Astrocyte of the spinal cord (primary cell): ENCODE measurements at regions not wholly inside any gene's neighbourhood (a gene's known extent, or its start where the extent isn't known, plus 50 kb on each side); places are given as distances from the start of the nearest gene placed in this dataset.
"Not testable (repeated sequence)": the region's sequence is repeated elsewhere in the genome, so short reads cannot be mapped to it uniquely, and the experiment has no call there.

ENCODE experiments used
- DNase-seq: peaks from one replicate; pipeline ENCODE4 v3.0.0; 2011; ENCODE audit warnings: low read depth, low spot score
- H3K4me3 ChIP-seq: 2 replicates; pipeline ENCODE4 v1.5.1; 2011; ENCODE audit warnings: low read depth, mild to moderate bottlenecking, low read length, moderate library complexity
- CTCF ChIP-seq: IDR thresholded peaks from 2 replicates; pipeline ENCODE4 v1.5.1; 2012; ENCODE audit warnings: low read depth, mild to moderate bottlenecking, low read length, inconsistent platforms
- in situ Hi-C: cut with HindIII; loops from 2 replicates; pipeline ENCODE4 v1.10.0; 2017; ENCODE audit warnings: low sequenced_read_pairs

DNA sequence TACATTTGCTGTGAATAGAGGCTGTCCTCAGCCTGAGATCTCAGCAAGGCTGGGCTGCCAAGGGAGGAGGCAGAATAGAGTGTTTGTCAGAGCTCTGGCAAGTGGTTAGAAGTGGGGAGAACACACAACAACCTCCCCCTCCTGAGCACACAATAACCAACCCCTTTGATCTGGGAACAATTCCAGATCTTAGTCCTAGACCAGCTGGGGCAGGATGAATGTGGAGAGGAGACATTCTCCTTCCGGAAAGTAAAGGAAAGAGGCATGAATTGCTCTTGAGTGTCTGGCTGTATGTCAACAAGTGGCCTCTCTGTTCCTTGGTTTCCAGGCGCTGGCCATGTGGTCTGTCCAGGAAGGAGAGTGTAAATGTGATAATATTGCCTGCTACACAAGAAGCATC, 114.9 kb upstream of the TMTC4 start:
- no peak overlapping the region for H3K4me3 ChIP-seq
- TF ChIP-seq CTCF: no peak
- in situ Hi-C loops: no loop called here
- DNase-seq: peak; percentile 41

GRCh38 chr13:100789025-100789424, 114.4 kb upstream of the TMTC4 start:
- no peak overlapping the region for H3K4me3 ChIP-seq
- in situ Hi-C loops: no loop called here
- no peak for DNase-seq
- no peak for TF ChIP-seq CTCF

GRCh38 chr13:100788540-100788939, 113.9 kb upstream of the TMTC4 start:
- TF ChIP-seq CTCF: no peak
- H3K4me3 ChIP-seq: no peak overlapping the region
- DNase-seq: no peak
- in situ Hi-C loops: no loop called here

DNA sequence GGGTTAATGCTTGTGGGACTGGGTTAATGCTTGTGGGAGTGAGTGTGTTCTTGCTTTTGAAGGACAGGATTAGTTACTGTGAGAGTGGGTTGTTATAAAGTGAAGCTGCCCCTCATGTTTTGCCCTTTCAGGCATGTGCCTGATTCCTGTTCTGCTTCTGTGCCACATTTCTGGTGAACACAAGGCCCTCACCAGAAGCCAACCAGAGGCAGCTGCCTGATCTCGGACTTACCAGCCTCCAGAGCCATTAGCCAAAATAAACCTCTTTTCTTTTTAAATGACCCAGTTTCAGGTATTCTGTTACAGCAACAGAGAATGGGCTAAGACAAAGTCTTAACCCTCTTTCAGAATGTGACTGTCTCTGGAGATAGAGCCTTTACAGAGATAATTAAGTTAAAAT, 113.3 kb upstream of the TMTC4 start:
- no peak for DNase-seq
- in situ Hi-C loops: no loop called here
- H3K4me3 ChIP-seq: no peak overlapping the region
- TF ChIP-seq CTCF: no peak

DNA sequence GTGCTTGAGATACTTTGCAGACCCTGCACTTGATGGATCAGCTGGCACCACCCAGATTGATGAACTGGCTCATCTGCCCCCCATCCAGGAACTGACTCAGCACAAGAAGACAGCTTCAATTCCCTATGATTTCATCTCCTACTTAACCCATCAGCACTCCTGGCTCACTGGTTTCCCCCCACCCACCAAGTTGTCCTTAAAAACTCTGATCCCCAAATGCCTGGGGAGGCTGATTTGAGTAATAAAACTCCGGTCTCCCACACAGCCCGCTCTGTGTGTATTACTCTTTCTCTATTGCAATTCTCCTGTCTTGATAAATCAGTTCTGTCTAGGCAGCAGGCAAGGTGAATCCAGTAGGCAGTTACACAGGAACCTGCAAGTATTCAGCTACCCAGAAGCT, 102.1 kb upstream of the TMTC4 start:
- H3K4me3 ChIP-seq, DNase-seq, in situ Hi-C loops: not testable (repeated sequence)

GRCh38 chr13:100773923-100774663, 99.5 kb upstream of the TMTC4 start:
- in situ Hi-C loops: no loop called here
- no peak for TF ChIP-seq CTCF
- no peak for DNase-seq
- no peak overlapping the region for H3K4me3 ChIP-seq

DNA sequence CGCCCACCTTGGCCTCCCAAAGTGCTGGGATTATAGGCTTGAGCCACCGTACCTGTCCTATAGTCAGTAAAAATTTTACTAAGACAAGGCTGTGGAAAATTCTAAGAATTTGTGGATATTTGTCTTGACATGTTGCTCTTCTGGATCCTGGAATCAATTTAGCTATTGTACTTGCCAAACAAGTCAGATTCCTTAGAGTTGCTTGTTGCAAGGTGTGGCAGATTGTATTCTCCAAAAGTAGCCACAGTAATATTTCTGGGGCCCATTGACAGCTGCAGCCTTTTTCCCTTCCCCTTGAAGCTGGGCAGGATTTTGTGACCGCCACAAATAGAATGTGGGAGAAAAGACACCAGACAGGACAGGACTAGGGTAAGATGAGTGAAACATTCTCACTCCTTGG, 98.8 kb upstream of the TMTC4 start:
- DNase-seq: no peak
- in situ Hi-C loops: no loop called here
- TF ChIP-seq CTCF: no peak
- H3K4me3 ChIP-seq: no peak overlapping the region
